ENCODE measurements at regions not wholly inside any gene's neighbourhood (a gene's known extent, or its start where the extent isn't known, plus 50 kb on each side); places are given as distances from the start of the nearest gene placed in this dataset.

GRCh38 chr9:87137718-87138117 lies 190.4 kb upstream of the GAS1 start:
- TF ChIP-seq POLR2AphosphoS5 (IDR thresholded peaks at IDR 0.05; ENCODE audit: insufficient read depth, low read depth, low read length) (no peak), CTCF (IDR thresholded peaks at IDR 0.05; ENCODE audit: extremely low read depth in 1 of 2, insufficient read depth in 1 of 2, low read depth in 1 of 2, low read length in 2 of 2) (no peak), POLR2A (IDR thresholded peaks at IDR 0.05; ENCODE audit: low read depth, low read length) (no peak)

Measured in endothelial cell of umbilical vein (primary cell).